A549 (cell line): ENCODE measurements at regions not wholly inside any gene's neighbourhood (a gene's known extent, or its start where the extent isn't known, plus 50 kb on each side); places are given as distances from the start of the nearest gene placed in this dataset.

Source experiments
- ATAC-seq, 2 experiments: fragments of 200-7000 bp in 1 of 2; fragments of >200 bp in 1 of 2; cut with Nextera tagmentation in 1 of 2; cut with Tn5 transposase in 1 of 2; 3 replicates each; pipeline versions ENCODE4 v1.8.0 to v1.9.1; 2018 to 2020; ENCODE audit warnings: mild to moderate bottlenecking in 1 of 2, moderate library complexity in 1 of 2
- CTCF ChIA-PET: fragments of 300-600 bp; sonication (Branson Sonifier 250); formaldehyde crosslinking; extraction: SDS; loops from one replicate; lab custom pipeline; 2021; ENCODE audit warnings: antibody characterized with exemption, inconsistent platforms; lab: Yijun Ruan, JAX
- POLR2A ChIA-PET: fragments of 350-600 bp; formaldehyde crosslinking; extraction: SDS; loops from one replicate; lab custom pipeline; 2021; ENCODE audit warnings: antibody characterized with exemption, inconsistent platforms; lab: Yijun Ruan, JAX
- DNase-seq, 2 experiments: peaks; one replicate each; pipeline versions ENCODE4 v3.0.0 to v3.0.0-alpha.2; 2011 to 2016; ENCODE audit warnings: low read depth in 1 of 2, low spot score in 1 of 2
- FAIRE-seq: peaks from 2 replicates; lab custom pipeline; 2011; peaks lifted over from hg19 to GRCh38; lab: Jason Lieb, UNC
- H3K27ac ChIP-seq, 2 experiments: fragments of >200 bp; sonication (Bioruptor Twin); formaldehyde crosslinking; 3 replicates each; pipeline ENCODE4 v1.5.1; 2016 to 2017
- H3K4me1 ChIP-seq: fragments of >200 bp; sonication (Bioruptor Twin); formaldehyde crosslinking; 3 replicates; pipeline ENCODE4 v1.6.1; 2016
- H3K4me2 ChIP-seq: fragments of >200 bp; sonication (Bioruptor Twin); formaldehyde crosslinking; 3 replicates; pipeline ENCODE4 v1.6.1; 2016
- H3K4me3 ChIP-seq: fragments of >200 bp; sonication (Bioruptor Twin); formaldehyde crosslinking; 3 replicates; pipeline ENCODE4 v1.5.1; 2016
- H3K9me3 ChIP-seq: fragments of >200 bp; sonication (Bioruptor Twin); formaldehyde crosslinking; 3 replicates; pipeline ENCODE4 v1.6.1; 2016
- CHD4 ChIP-seq: fragments of 200-600 bp; sonication (generic); IDR thresholded peaks from 2 replicates; pipeline ENCODE4 v1.6.1; 2016; ENCODE audit warnings: antibody characterized with exemption, mild to moderate bottlenecking, borderline replicate concordance
- EHF ChIP-seq: fragments of 250-450 bp; sonication (Bioruptor Pico); IDR thresholded peaks from 2 replicates; pipeline ENCODE4 v1.5.0; 2020; ENCODE audit warnings: mild to moderate bottlenecking
- GATA3 ChIP-seq: IDR thresholded peaks from 2 replicates; pipeline ENCODE4 v1.6.1; 2012; ENCODE audit warnings: borderline replicate concordance
- HEYL ChIP-seq: fragments of 250-450 bp; sonication (Bioruptor Pico); IDR thresholded peaks from 2 replicates; pipeline ENCODE4 v1.8.0; 2021; ENCODE audit warnings: mild to moderate bottlenecking, moderate library complexity
- HOXB5 ChIP-seq: fragments of 250-450 bp; sonication (Bioruptor Pico); IDR thresholded peaks from 2 replicates; pipeline ENCODE4 v1.5.0; 2020; ENCODE audit warnings: mild to moderate bottlenecking, moderate library complexity
- MAZ ChIP-seq: fragments of 150-350 bp; IDR thresholded peaks from 2 replicates; pipeline ENCODE4 v1.6.1; 2014; ENCODE audit warnings: antibody characterized with exemption, low read depth, low read length, borderline replicate concordance
- NFE2L2 ChIP-seq: fragments of 150-350 bp; conservative IDR thresholded peaks from 2 replicates; pipeline ENCODE4 v1.6.1; 2014; ENCODE audit warnings: low read length
- POLR2AphosphoS2 ChIP-seq: conservative IDR thresholded peaks from 2 replicates; pipeline ENCODE4 v1.6.1; 2012; ENCODE audit warnings: low read length, improper control_type of control experiment, inconsistent platforms
- TP53 ChIP-seq: fragments of 250-450 bp; sonication (Bioruptor Pico); IDR thresholded peaks from 2 replicates; pipeline ENCODE4 v1.5.0; 2021; ENCODE audit warnings: mild to moderate bottlenecking, moderate library complexity
- WGBS: methylation state at CpG from one replicate; pipeline ENCODE4 v1.1.6; 2017; ENCODE audit errors: missing lambda C conversion rate; 5-methylcytosine and 5-hydroxymethylcytosine counted together
- TF ChIP-seq, protein P1 (sequence below): fragments of 250-450 bp; sonication (Bioruptor Pico); IDR thresholded peaks from 2 replicates; pipeline ENCODE4 v1.5.0; 2021; ENCODE audit warnings: mild to moderate bottlenecking, moderate library complexity, borderline replicate concordance
- TF ChIP-seq, protein P2 (sequence below): fragments of 200-600 bp; sonication (generic); IDR thresholded peaks from 2 replicates; pipeline ENCODE4 v1.6.1; 2016; ENCODE audit warnings: antibody characterized with exemption, mild to moderate bottlenecking, moderate library complexity
- TF ChIP-seq, protein P3 (sequence below): fragments of >200 bp; sonication (Bioruptor Twin); formaldehyde crosslinking; IDR thresholded peaks from 3 replicates; pipeline ENCODE4 v1.5.1; 2016
- TF ChIP-seq, protein P4 (sequence below): fragments of 250-450 bp; sonication (Bioruptor Pico); IDR thresholded peaks from 2 replicates; pipeline ENCODE4 v1.5.0; 2020; ENCODE audit warnings: low read depth, mild to moderate bottlenecking, moderate library complexity

DNA sequence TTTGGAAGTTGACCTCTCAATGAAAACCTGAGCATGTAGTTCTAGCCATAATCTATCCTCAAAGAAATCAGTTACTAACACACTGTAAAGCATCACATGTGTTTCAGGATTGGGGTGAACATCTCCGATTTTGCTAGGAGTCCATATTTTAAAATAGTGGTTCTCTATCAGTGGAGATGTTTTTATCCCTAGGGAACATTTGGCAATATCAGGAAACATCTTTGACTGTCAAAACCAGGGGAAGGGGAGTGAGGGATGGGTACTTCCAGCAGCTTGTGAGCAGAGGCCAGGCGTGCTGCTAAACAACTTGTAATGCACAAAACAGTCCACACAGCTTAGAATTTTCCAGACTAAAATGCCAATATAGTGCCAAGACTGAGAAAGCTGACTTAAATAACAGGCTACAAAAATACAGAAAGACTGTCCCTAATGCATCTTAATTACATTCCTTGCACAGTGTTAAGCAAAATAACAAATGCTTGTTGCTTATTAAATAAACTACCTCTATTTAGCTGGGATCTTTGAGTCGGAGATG, 120.9 kb downstream of the CRPPA start:
- Histone ChIP-seq H3K27ac (no peak overlapping the region), H3K4me3 (no peak overlapping the region), H3K4me1 (0 out of 3 replicates have a peak, but pooled peaks cover 4% of the 10 kb centered on the region), H3K4me2 (no peak overlapping the region), H3K9me3 (no peaks in the 10 kb centered on the region)
- DNase-seq (no peak), ATAC-seq (no peak)
- POLR2A ChIA-PET, result no interaction called here
- TF ChIP-seq, protein P1, sequence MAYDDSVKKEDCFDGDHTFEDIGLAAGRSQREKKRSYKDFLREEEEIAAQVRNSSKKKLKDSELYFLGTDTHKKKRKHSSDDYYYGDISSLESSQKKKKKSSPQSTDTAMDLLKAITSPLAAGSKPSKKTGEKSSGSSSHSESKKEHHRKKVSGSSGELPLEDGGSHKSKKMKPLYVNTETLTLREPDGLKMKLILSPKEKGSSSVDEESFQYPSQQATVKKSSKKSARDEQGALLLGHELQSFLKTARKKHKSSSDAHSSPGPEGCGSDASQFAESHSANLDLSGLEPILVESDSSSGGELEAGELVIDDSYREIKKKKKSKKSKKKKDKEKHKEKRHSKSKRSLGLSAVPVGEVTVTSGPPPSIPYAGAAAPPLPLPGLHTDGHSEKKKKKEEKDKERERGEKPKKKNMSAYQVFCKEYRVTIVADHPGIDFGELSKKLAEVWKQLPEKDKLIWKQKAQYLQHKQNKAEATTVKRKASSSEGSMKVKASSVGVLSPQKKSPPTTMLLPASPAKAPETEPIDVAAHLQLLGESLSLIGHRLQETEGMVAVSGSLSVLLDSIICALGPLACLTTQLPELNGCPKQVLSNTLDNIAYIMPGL (CRISPR knock-in tag), result no peak
- TF ChIP-seq HEYL (CRISPR knock-in tag), result no peak
- TF ChIP-seq EHF (CRISPR knock-in tag), result no peak
- TF ChIP-seq, protein P2, sequence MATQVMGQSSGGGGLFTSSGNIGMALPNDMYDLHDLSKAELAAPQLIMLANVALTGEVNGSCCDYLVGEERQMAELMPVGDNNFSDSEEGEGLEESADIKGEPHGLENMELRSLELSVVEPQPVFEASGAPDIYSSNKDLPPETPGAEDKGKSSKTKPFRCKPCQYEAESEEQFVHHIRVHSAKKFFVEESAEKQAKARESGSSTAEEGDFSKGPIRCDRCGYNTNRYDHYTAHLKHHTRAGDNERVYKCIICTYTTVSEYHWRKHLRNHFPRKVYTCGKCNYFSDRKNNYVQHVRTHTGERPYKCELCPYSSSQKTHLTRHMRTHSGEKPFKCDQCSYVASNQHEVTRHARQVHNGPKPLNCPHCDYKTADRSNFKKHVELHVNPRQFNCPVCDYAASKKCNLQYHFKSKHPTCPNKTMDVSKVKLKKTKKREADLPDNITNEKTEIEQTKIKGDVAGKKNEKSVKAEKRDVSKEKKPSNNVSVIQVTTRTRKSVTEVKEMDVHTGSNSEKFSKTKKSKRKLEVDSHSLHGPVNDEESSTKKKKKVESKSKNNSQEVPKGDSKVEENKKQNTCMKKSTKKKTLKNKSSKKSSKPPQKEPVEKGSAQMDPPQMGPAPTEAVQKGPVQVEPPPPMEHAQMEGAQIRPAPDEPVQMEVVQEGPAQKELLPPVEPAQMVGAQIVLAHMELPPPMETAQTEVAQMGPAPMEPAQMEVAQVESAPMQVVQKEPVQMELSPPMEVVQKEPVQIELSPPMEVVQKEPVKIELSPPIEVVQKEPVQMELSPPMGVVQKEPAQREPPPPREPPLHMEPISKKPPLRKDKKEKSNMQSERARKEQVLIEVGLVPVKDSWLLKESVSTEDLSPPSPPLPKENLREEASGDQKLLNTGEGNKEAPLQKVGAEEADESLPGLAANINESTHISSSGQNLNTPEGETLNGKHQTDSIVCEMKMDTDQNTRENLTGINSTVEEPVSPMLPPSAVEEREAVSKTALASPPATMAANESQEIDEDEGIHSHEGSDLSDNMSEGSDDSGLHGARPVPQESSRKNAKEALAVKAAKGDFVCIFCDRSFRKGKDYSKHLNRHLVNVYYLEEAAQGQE, result no peak
- TF ChIP-seq CHD4, result no peak
- TF ChIP-seq NFE2L2, result no peak
- TF ChIP-seq MAZ, result no peak
- TF ChIP-seq, protein P3, sequence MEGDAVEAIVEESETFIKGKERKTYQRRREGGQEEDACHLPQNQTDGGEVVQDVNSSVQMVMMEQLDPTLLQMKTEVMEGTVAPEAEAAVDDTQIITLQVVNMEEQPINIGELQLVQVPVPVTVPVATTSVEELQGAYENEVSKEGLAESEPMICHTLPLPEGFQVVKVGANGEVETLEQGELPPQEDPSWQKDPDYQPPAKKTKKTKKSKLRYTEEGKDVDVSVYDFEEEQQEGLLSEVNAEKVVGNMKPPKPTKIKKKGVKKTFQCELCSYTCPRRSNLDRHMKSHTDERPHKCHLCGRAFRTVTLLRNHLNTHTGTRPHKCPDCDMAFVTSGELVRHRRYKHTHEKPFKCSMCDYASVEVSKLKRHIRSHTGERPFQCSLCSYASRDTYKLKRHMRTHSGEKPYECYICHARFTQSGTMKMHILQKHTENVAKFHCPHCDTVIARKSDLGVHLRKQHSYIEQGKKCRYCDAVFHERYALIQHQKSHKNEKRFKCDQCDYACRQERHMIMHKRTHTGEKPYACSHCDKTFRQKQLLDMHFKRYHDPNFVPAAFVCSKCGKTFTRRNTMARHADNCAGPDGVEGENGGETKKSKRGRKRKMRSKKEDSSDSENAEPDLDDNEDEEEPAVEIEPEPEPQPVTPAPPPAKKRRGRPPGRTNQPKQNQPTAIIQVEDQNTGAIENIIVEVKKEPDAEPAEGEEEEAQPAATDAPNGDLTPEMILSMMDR, result no peak
- TF ChIP-seq, all 56 proteins: peak for 0
- FAIRE-seq, result no peak
- CTCF ChIA-PET, result interaction anchor here (0.8 kb wide), 1 partner anchor 22 kb away, joined by 4 read pairs; no protein-coding TSS in a partner anchor
- WGBS, result 71% methylated on average over 3 of the region's 3 CpGs

DNA sequence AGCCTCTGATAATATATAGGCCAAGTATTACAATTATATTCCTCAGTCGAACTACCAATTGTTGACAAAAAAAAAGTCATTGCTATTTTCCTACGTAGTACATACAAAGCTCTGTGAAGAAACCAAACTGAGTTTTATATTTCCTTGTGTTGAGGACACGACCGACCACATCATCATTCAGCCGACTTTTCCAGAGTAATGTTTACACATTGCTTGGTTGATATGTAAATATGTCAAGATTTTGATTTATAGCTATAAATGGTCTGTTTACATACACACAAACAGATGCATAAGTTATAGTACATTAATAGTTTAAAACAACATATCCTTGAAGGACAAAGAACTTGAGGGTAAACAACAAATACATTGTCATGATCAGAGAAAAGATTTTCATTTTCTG, 121.5 kb downstream of the CRPPA start:
- POLR2A ChIA-PET, result interaction anchor here (1.2 kb wide), 1 partner anchor 10 kb away, joined by 3 read pairs; no protein-coding TSS in a partner anchor
- FAIRE-seq (peak; percentile 89), ATAC-seq (peak in 1 of 2 experiments; percentile 32; a peak in 1 of 6 replicates), DNase-seq (peak in 1 of 2 experiments; percentile 38)
- Histone ChIP-seq H3K27ac (no peak overlapping the region), H3K4me2 (no peak overlapping the region), H3K9me3 (no peaks in the 10 kb centered on the region), H3K4me3 (no peak overlapping the region)
- TF ChIP-seq, protein P4, sequence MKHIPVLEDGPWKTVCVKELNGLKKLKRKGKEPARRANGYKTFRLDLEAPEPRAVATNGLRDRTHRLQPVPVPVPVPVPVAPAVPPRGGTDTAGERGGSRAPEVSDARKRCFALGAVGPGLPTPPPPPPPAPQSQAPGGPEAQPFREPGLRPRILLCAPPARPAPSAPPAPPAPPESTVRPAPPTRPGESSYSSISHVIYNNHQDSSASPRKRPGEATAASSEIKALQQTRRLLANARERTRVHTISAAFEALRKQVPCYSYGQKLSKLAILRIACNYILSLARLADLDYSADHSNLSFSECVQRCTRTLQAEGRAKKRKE (CRISPR knock-in tag), result no peak
- TF ChIP-seq TP53, result no peak
- TF ChIP-seq, all 56 proteins: peak for 0
- WGBS, result 15% methylated on average over 5 of the region's 5 CpGs
- CTCF ChIA-PET, result interaction anchor here (0.8 kb wide), 1 partner anchor 23 kb away, joined by 4 read pairs; no protein-coding TSS in a partner anchor
- H3K4me1 ChIP-seq, result 0 out of 3 replicates have a peak, but pooled peaks cover 4% of the 10 kb centered on the region

DNA sequence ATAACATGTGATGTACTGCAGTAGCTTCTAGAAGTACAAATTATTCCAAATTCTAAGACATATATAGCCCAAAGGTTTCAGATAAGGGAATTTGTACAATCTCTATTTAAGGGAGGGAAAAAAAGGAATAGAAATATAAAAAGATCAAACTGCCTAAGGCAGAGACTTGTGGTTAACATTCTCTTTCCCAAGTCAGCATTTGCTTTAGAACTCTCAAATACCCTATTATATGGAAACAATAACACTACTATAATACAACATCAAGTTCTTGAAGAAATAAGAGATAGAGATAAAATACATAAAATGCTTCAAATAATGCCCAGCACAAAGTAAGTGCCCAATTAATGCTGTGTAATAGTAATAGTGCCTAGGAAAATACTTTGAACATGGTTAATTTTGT, 123.1 kb downstream of the CRPPA start:
- no peak for ATAC-seq
- DNase-seq, result no peak
- FAIRE-seq, result no peak
- Histone ChIP-seq H3K4me2 (no peak overlapping the region), H3K4me3 (no peak overlapping the region), H3K9me3 (no peaks in the 10 kb centered on the region), H3K4me1 (0 out of 3 replicates have a peak, but pooled peaks cover 4% of the 10 kb centered on the region), H3K27ac (no peak overlapping the region)
- CTCF ChIA-PET, result no interaction called here
- POLR2A ChIA-PET, result no interaction called here
- TF ChIP-seq GATA3 (no peak), HOXB5 (CRISPR knock-in tag) (no peak), MAZ (no peak), POLR2AphosphoS2 (no peak)
